ENCODE measurements at regions not wholly inside any gene's neighbourhood (a gene's known extent, or its start where the extent isn't known, plus 50 kb on each side); places are given as distances from the start of the nearest gene placed in this dataset.

DNA sequence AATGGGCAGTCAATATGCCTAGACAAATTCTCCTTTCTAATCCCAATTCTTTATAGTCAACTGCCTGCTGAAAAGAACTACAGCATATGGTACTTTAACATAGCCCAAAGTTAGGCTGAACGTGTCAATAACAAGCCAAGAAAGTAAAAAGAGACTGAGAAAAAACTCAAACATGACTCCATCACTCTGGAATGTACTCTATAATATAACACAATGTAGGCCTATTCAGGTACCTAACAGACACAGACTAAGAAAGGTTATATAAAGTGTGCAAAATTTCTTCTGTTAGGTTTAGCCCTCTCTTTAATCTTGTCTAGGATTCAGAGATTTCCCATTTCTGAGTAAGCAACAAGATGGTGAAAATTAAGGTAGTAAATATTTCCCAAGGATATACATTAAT lies 209.7 kb upstream of the PRR16 start:
- DNase-seq (ENCODE audit: low read depth in 1 of 2, low spot score in 2 of 2), result peak in 1 of 2 experiments; percentile 14
- H3K4me3 ChIP-seq, result no peak overlapping the region
- no peaks in the 10 kb centered on the region for H3K36me3 ChIP-seq

DNA sequence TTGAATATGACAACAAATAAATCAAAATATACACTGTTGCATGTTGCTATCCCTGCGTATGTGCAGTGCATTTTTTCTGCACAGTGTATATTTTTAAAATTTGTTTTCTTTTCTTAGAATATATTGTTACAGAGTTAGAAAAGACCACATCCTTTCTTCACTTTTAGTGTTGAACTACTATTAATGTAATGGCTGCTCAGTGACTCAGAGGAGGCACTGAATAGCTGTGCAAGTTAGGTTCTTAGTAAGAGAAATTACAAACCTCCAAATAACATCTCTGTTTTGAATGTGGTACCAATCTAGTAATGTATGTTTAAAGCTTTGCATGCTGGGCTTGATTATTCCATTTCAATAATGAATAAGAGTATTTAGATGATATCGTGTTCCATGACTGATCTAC lies 208.9 kb upstream of the PRR16 start:
- Histone ChIP-seq H3K4me3 (no peak overlapping the region), H3K9me3 (replicated peaks) (no peaks in the 10 kb centered on the region), H3K27ac (no peak overlapping the region), H3K36me3 (no peaks in the 10 kb centered on the region), H3K4me1 (replicated peaks) (peaks cover 17% of the 10 kb centered on the region), H3K27me3 (replicated peaks) (no peaks in the 10 kb centered on the region)
- no peak for DNase-seq (ENCODE audit: low read depth in 1 of 2, low spot score in 2 of 2)

More for the DNA sequence above, 209.7 kb upstream of the PRR16 start:
- Histone ChIP-seq H3K9me3 (replicated peaks) (no peaks in the 10 kb centered on the region), H3K4me1 (replicated peaks) (peaks cover 17% of the 10 kb centered on the region), H3K27me3 (replicated peaks) (no peaks in the 10 kb centered on the region), H3K27ac (no peak overlapping the region)

DNA sequence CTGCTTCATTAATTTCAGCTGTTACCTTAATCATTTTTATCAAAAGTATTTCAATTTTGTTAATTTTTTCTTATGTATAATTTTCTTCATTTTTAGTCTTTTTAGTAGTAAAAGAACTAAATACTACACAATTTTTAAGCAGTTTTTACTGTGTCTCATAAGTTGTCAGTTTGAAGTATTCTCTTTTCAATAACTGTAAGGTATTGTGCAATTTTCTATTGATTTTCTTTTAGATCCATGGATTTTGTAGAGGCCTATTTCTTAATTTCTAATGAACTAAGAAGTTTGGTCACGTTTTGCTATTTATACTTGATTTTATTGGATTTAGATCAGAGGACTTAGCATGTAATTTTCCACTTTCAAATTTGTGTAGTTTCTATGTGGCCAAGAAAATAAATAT lies 207.7 kb upstream of the PRR16 start:
- Histone ChIP-seq H3K9me3 (replicated peaks) (no peaks in the 10 kb centered on the region), H3K4me1 (replicated peaks) (peaks cover 17% of the 10 kb centered on the region), H3K36me3 (no peaks in the 10 kb centered on the region), H3K27me3 (replicated peaks) (no peaks in the 10 kb centered on the region), H3K4me3 (no peak overlapping the region), H3K27ac (no peak overlapping the region)
- DNase-seq (ENCODE audit: low read depth in 1 of 2, low spot score in 2 of 2), result no peak

DNA sequence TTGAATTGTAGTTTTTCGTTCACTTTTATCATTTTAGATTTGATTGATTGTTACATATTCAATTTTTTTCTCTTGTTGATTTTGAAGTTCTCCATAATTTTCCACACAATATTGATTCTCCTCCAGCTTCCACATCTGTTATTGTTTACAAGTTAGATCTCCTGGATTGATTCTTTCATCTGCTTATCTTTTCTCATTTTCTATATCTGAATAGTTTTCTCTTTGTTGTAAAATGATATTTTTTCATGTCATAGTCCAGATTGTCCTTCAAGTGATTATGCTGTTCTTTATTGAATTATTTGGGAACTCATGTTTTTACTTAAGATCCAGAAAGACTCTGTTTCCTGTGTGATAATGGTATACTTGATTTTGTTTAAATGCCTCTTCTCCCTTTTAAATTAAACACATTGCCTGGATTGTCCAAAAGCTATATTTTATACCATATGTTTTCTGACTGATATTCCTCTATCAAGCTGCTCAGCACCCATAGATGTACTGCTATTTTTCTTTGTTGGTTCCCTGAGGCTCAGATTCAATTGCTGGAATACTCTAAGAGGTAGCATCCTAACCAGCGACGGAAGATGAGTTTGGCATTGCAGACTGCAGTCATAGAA lies 206.6 kb upstream of the PRR16 start:
- H3K4me3 ChIP-seq, result no peak overlapping the region
- H3K27ac ChIP-seq, result no peak overlapping the region
- DNase-seq (ENCODE audit: low read depth in 1 of 2, low spot score in 2 of 2), result no peak
- H3K27me3 ChIP-seq (replicated peaks), result no peaks in the 10 kb centered on the region
- H3K4me1 ChIP-seq (replicated peaks), result peaks cover 17% of the 10 kb centered on the region
- H3K9me3 ChIP-seq (replicated peaks), result no peaks in the 10 kb centered on the region
- H3K36me3 ChIP-seq, result no peaks in the 10 kb centered on the region

DNA sequence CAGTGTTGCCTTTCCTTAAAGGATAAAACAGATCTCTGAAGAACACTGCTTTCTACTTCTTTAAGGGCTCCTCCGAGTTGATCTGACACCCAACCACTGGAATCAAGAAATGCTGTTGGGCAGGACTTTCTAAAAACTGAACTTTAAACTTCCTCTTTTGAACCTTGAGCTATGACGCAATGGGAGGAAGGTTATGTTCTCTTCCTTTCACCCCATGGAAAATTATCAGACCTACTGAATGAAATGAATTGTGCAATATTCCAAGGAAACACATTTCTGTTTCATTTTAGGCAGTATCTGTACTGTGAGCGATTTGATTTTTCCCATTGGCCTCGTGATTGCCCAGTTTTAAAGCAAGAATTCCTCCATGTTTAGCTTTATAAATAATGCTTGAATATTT lies 206.0 kb upstream of the PRR16 start:
- no peaks in the 10 kb centered on the region for H3K27me3 ChIP-seq (replicated peaks)
- H3K9me3 ChIP-seq (replicated peaks), result no peaks in the 10 kb centered on the region
- DNase-seq (ENCODE audit: low read depth in 1 of 2, low spot score in 2 of 2), result no peak

DNA sequence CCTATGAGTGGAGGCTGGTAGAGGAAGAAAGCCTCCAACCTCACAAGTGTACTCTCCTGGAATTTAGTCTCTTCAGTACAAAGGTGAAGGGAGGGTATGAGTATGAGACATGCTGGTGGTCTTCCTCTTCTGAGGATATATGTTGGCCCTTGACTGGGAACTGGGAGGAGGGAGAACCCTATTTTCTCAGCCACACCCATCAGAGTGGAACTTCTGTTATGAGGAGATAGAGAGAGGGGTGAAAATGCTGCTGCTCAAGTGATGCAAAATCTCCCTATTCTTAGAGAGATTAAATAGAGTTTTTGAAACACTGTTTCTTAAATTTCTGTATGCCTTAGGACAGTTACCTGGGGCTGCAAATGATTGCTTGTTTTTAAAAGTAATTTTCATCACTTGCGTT lies 203.4 kb upstream of the PRR16 start:
- no peaks in the 10 kb centered on the region for H3K9me3 ChIP-seq (replicated peaks)
- H3K4me1 ChIP-seq (replicated peaks), result peaks cover 3% of the 10 kb centered on the region
- no peaks in the 10 kb centered on the region for H3K27me3 ChIP-seq (replicated peaks)

More for the DNA sequence above, 206.0 kb upstream of the PRR16 start:
- no peaks in the 10 kb centered on the region for H3K36me3 ChIP-seq
- H3K4me3 ChIP-seq, result no peak overlapping the region
- no peak overlapping the region for H3K27ac ChIP-seq
- peaks cover 17% of the 10 kb centered on the region for H3K4me1 ChIP-seq (replicated peaks)

DNA sequence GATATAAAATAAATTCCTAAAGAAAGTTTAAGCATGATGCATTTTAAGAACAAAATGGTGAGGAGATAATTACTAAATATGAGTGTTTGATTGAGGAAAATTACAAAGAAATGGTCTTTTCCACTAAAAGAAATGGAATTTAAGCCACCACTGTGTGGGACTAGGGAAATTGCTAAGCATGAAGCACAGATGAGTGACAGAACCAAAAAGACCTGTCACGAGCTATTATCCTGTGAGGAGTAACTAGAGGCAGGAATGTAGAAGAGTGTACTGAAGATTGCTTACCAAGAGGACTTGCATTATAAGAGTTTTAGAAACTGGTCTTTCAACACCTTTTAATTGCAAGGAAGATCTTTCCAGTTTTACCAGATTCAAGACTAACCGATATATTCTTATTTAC lies 193.6 kb upstream of the PRR16 start:
- Histone ChIP-seq H3K4me1 (replicated peaks) (no peaks in the 10 kb centered on the region), H3K36me3 (no peaks in the 10 kb centered on the region), H3K27ac (no peak overlapping the region), H3K27me3 (replicated peaks) (no peaks in the 10 kb centered on the region), H3K4me3 (no peak overlapping the region), H3K9me3 (replicated peaks) (no peaks in the 10 kb centered on the region)
- DNase-seq (ENCODE audit: low read depth in 1 of 2, low spot score in 2 of 2), result no peak

More for the DNA sequence above, 203.4 kb upstream of the PRR16 start:
- H3K27ac ChIP-seq, result no peak overlapping the region
- DNase-seq (ENCODE audit: low read depth in 1 of 2, low spot score in 2 of 2), result no peak
- H3K36me3 ChIP-seq, result no peaks in the 10 kb centered on the region
- no peak overlapping the region for H3K4me3 ChIP-seq

DNA sequence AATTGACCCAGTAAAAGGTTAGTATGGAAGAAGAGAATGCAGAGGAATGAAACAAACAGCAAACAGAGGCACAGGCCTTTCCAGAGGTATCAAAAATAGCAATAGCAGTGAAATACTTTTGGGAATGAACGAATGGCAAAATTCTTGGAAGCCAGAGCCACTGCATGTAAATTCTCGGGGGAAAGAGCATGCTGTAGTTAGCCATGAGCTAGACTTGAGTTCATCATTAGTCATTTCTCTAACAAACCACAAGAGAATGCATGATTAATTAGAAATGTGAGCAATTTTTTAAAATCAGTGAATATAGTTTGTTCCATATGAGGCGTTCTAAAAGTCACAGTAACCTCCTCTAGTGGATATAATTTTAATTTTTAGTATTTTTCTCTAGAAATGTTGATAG lies 170.3 kb upstream of the PRR16 start:
- Histone ChIP-seq H3K4me1 (replicated peaks) (peaks cover 8% of the 10 kb centered on the region), H3K9me3 (replicated peaks) (no peaks in the 10 kb centered on the region), H3K36me3 (no peaks in the 10 kb centered on the region), H3K4me3 (no peak overlapping the region), H3K27ac (no peak overlapping the region), H3K27me3 (replicated peaks) (no peaks in the 10 kb centered on the region)
- DNase-seq (ENCODE audit: low read depth in 1 of 2, low spot score in 2 of 2), result peak in 1 of 2 experiments; percentile 15

DNA sequence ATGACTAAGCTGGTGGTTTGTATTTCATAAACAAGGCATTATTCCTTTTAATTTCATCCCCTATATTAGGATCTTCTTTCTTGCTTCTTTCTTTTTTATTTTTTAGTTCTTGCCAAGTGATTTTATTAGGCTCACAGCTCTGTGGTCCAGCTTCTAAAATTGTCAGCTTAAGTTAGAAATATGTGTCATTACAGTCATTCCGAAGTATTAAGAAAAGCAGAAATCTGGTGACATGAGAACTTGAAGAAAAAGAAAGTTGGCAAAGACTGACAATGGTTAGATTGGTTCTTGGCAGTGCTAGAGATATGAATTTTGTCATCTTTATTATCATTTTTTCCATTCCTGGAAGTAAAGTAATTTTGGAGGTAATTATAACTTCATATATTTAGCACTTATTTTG lies 166.5 kb upstream of the PRR16 start:
- Histone ChIP-seq H3K9me3 (replicated peaks) (no peaks in the 10 kb centered on the region), H3K27me3 (replicated peaks) (no peaks in the 10 kb centered on the region), H3K36me3 (no peaks in the 10 kb centered on the region), H3K4me3 (no peak overlapping the region), H3K27ac (no peak overlapping the region), H3K4me1 (replicated peaks) (peaks cover 8% of the 10 kb centered on the region)
- DNase-seq (ENCODE audit: low read depth in 1 of 2, low spot score in 2 of 2), result no peak

DNA sequence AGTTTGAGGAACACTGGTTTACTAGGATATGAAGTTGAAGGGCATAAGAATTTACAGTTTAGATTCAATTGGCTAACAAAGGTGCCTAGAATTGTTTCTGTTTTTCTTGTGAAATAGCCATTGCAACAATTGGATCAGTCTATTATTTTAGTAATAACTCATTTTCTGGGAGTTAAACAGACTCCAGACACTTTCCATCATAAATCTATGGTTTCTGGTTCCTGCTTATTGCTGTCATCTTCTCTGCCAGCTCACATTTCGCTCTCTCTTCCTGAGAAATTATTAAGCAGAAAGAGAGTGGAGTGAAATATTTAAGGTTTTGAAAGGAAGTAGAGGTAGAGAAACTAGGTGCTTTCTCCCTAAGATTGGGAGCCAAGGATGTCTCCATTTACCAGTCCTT lies 165.1 kb upstream of the PRR16 start:
- no peak for DNase-seq (ENCODE audit: low read depth in 1 of 2, low spot score in 2 of 2)
- no peak overlapping the region for H3K4me3 ChIP-seq
- peaks cover under 1% of the 10 kb centered on the region; the same call in 1 of the 2 replicates for H3K4me1 ChIP-seq (replicated peaks)
- no peak overlapping the region for H3K27ac ChIP-seq
- H3K36me3 ChIP-seq, result no peaks in the 10 kb centered on the region
- no peaks in the 10 kb centered on the region for H3K9me3 ChIP-seq (replicated peaks)
- H3K27me3 ChIP-seq (replicated peaks), result no peaks in the 10 kb centered on the region

DNA sequence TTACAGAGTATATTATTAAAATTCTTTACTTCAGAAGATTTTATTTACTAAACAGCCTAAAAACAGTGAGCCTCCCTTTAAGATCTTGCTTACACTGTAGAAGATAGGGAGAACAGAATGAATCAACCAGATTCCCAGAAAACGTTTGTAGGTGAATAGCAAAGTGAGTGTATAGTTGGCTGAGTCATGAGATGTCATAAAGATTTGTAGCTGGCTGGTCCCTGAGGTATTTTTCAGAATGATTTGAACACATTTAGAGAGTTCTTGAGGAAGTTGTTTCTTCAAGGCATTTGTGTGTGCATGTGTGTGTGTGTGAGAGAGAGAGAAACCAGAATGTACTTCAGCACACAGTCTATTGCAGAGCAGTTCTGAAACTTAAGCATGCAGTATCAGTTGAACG lies 159.4 kb upstream of the PRR16 start:
- Histone ChIP-seq H3K27me3 (replicated peaks) (no peaks in the 10 kb centered on the region), H3K36me3 (no peaks in the 10 kb centered on the region), H3K4me1 (replicated peaks) (peaks cover 4% of the 10 kb centered on the region; the same call in 1 of the 2 replicates), H3K4me3 (no peak overlapping the region), H3K9me3 (replicated peaks) (no peaks in the 10 kb centered on the region), H3K27ac (no peak overlapping the region)
- DNase-seq (ENCODE audit: low read depth in 1 of 2, low spot score in 2 of 2), result peak in 1 of 2 experiments; percentile 17

DNA sequence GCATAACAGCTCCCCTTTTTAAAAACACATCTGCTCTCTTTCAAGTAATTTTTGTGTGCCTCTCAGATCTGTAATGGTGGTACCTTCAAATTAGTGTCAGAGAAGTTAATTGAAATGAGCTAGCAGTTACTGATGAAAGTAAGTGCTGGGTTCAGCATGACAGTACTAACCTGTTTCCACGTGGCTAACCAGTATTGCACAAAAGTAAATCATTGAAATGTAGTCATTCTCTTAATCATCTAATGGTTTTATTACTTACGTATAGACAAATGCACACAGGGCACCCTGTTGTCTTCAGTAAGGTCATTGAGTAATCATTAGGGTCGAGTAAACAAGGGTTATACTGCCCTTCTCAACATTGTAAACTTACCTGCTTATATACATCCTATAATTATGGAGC lies 157.8 kb upstream of the PRR16 start:
- Histone ChIP-seq H3K4me3 (no peak overlapping the region), H3K27ac (no peak overlapping the region), H3K36me3 (no peaks in the 10 kb centered on the region), H3K27me3 (replicated peaks) (no peaks in the 10 kb centered on the region), H3K4me1 (replicated peaks) (peaks cover 4% of the 10 kb centered on the region; the same call in 1 of the 2 replicates), H3K9me3 (replicated peaks) (no peaks in the 10 kb centered on the region)
- DNase-seq (ENCODE audit: low read depth in 1 of 2, low spot score in 2 of 2), result no peak

DNA sequence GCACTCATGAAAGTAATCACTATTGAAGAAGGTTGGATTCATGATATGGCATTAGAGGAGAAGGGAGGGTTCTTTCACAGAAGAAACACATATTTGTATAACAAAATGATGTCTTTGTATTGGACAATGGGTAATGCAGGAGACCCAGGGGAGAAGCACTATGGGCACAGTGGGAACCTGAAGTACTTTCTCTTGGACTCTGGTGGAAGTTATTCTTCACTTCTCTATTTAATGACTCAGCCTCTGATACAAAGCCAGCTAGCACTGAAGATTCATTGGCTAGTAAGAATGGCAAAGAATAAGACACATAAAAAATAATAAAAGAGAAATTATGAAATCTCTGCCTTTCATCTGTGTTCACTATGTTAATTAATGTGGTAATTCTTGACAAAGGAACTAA lies 149.9 kb upstream of the PRR16 start:
- no peak for DNase-seq (ENCODE audit: low read depth in 1 of 2, low spot score in 2 of 2)

DNA sequence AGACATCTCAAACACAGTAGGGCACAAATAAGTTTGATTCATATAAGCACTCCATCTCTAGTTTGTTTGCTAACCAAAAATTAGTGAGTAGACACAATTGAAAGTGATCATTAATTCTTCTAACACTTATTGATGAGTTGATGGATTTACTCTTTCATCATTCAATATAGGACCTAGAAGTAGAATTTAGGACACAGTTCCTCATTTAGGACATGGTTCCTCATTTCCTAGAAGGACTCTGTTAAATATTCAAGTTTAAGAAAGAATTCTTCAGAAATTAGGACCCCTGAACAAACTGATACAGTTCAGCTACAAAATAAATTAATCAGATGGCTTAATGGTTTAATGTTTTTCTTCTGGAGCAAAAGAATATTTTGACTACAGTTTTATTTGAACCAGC lies 143.5 kb upstream of the PRR16 start:
- Histone ChIP-seq H3K27ac (no peak overlapping the region), H3K4me3 (no peak overlapping the region), H3K9me3 (replicated peaks) (0 out of 2 replicates have a peak, but pooled peaks cover 3% of the 10 kb centered on the region), H3K36me3 (no peaks in the 10 kb centered on the region), H3K4me1 (replicated peaks) (no peaks in the 10 kb centered on the region), H3K27me3 (replicated peaks) (no peaks in the 10 kb centered on the region)
- no peak for DNase-seq (ENCODE audit: low read depth in 1 of 2, low spot score in 2 of 2)

More for the DNA sequence above, 149.9 kb upstream of the PRR16 start:
- Histone ChIP-seq H3K4me1 (replicated peaks) (no peaks in the 10 kb centered on the region), H3K27ac (no peak overlapping the region), H3K9me3 (replicated peaks) (no peaks in the 10 kb centered on the region), H3K4me3 (no peak overlapping the region), H3K36me3 (no peaks in the 10 kb centered on the region), H3K27me3 (replicated peaks) (no peaks in the 10 kb centered on the region)

DNA sequence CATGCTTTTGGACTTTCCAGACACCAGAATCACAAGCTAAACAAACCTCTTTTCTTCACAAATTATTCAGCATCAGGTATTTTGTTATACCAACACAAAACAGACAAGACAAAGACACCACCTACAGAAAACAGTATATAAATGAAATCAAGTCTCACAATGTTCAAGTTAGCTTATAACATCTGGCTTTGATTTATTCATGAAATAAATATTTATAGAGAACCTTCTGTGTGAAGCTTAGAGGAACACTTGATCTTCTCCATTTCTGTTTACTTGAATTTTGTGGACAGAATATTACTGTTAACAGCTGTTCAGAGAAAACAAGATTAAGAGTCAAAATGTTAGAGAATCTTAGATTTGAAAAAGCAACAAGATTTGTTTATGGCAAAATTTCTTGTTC lies 137.4 kb upstream of the PRR16 start:
- Histone ChIP-seq H3K27me3 (replicated peaks) (no peaks in the 10 kb centered on the region), H3K9me3 (replicated peaks) (0 out of 2 replicates have a peak, but pooled peaks cover 3% of the 10 kb centered on the region), H3K27ac (no peak overlapping the region), H3K4me3 (no peak overlapping the region), H3K4me1 (replicated peaks) (no peaks in the 10 kb centered on the region), H3K36me3 (no peaks in the 10 kb centered on the region)
- DNase-seq (ENCODE audit: low read depth in 1 of 2, low spot score in 2 of 2), result no peak
